ENCODE measurements at regions not wholly inside any gene's neighbourhood (a gene's known extent, or its start where the extent isn't known, plus 50 kb on each side); places are given as distances from the start of the nearest gene placed in this dataset.

GRCh38 chr6:14315353-14315752, 197.8 kb downstream of the CD83 start:
- Histone ChIP-seq H3K4me3 (ENCODE audit: low read depth, low read length) (no peak overlapping the region), H3K27ac (ENCODE audit: extremely low read depth, low read depth, low read length) (no peak overlapping the region), H3K4me1 (ENCODE audit: control insufficient read depth, insufficient read depth, low read length) (peaks cover 12% of the 10 kb centered on the region), H3K9me3 (ENCODE audit: control insufficient read depth, insufficient read depth, low read depth, low read length) (no peaks in the 10 kb centered on the region), H3K36me3 (ENCODE audit: control insufficient read depth in 2 of 2, insufficient read depth in 1 of 2, low read length in 2 of 2) (no peaks in the 10 kb centered on the region)
- ChIA-PET CTCF (interaction anchor here (0.6 kb wide), 1 partner anchor 443 kb away, joined by 5 read pairs; no protein-coding TSS in a partner anchor), POLR2A (no interaction called here)
- TF ChIP-seq ZNF843 (tag by site-specific recombination; IDR thresholded peaks at IDR 0.05), result no peak
- TF ChIP-seq SALL2 (tag by site-specific recombination; IDR thresholded peaks at IDR 0.05; ENCODE audit: borderline replicate concordance), result no peak
- TF ChIP-seq ZNF518A (tag by site-specific recombination; conservative IDR thresholded peaks at IDR 0.05; ENCODE audit: low read depth), result no peak
- TF ChIP-seq PRDM1 (tag by site-specific recombination; IDR thresholded peaks at IDR 0.05), result 0 out of 2 replicates have a peak, but pooled peaks have one; percentile 34
- TF ChIP-seq TRIM28 (IDR thresholded peaks at IDR 0.05; ENCODE audit: borderline replicate concordance, low read length), result no peak
- TF ChIP-seq ZNF211 (tag by site-specific recombination; IDR thresholded peaks at IDR 0.05; ENCODE audit: low read depth), result no peak
- no peak for TF ChIP-seq ZNF501 (tag by site-specific recombination; IDR thresholded peaks at IDR 0.05)
- TF ChIP-seq ZNF132 (tag by site-specific recombination; IDR thresholded peaks at IDR 0.05; ENCODE audit: borderline replicate concordance), result no peak
- TF ChIP-seq ZNF341 (tag by site-specific recombination; IDR thresholded peaks at IDR 0.05; ENCODE audit: low read depth), result no peak
- TF ChIP-seq ZNF366 (tag by site-specific recombination; conservative IDR thresholded peaks at IDR 0.05), result peak; percentile 79
- no peak for TF ChIP-seq ZNF214 (tag by site-specific recombination; IDR thresholded peaks at IDR 0.05; ENCODE audit: borderline replicate concordance)

GRCh38 chr6:14316651-14317386, 199.2 kb downstream of the CD83 start:
- H3K4me3 ChIP-seq (ENCODE audit: low read depth, low read length), result no peak overlapping the region
- no peak overlapping the region; the same call in 1 of the 2 replicates for H3K27ac ChIP-seq (ENCODE audit: extremely low read depth, low read depth, low read length)
- H3K36me3 ChIP-seq (ENCODE audit: control insufficient read depth in 2 of 2, insufficient read depth in 1 of 2, low read length in 2 of 2), result no peaks in the 10 kb centered on the region
- peaks cover 12% of the 10 kb centered on the region for H3K4me1 ChIP-seq (ENCODE audit: control insufficient read depth, insufficient read depth, low read length)
- CTCF ChIA-PET, result interaction anchor here (0.6 to 1.9 kb wide), 9 partner anchors 8 to 1042 kb away, joined by 3 to 6 read pairs (median 4); no protein-coding TSS in a partner anchor
- no peaks in the 10 kb centered on the region for H3K9me3 ChIP-seq (ENCODE audit: control insufficient read depth, insufficient read depth, low read depth, low read length)
- POLR2A ChIA-PET, result no interaction called here
- TF ChIP-seq ZNF692 (tag by site-specific recombination; IDR thresholded peaks at IDR 0.05) (no peak), HIC1 (tag by site-specific recombination; IDR thresholded peaks at IDR 0.05) (no peak), PRDM1 (tag by site-specific recombination; IDR thresholded peaks at IDR 0.05) (no peak), KLF1 (tag by site-specific recombination; IDR thresholded peaks at IDR 0.05) (no peak), EGR2 (tag by site-specific recombination; IDR thresholded peaks at IDR 0.05; ENCODE audit: low read depth) (0 out of 2 replicates have a peak, but pooled peaks have one; percentile 22), FEZF1 (tag by site-specific recombination; IDR thresholded peaks at IDR 0.05) (peak; percentile 40), ZNF449 (tag by site-specific recombination; IDR thresholded peaks at IDR 0.05) (peak; percentile 55; the same call in 1 of the 2 replicates), PRDM6 (tag by site-specific recombination; IDR thresholded peaks at IDR 0.05) (peak; percentile 51; the same call in 1 of the 2 replicates), ZBTB8A (tag by site-specific recombination; IDR thresholded peaks at IDR 0.05) (no peak), ZFP41 (tag by site-specific recombination; IDR thresholded peaks at IDR 0.05; ENCODE audit: borderline replicate concordance) (no peak), ZFHX2 (tag by site-specific recombination; conservative IDR thresholded peaks at IDR 0.05) (peak; percentile 47; the same call in 1 of the 2 replicates)
